ENCODE measurements at regions not wholly inside any gene's neighbourhood (a gene's known extent, or its start where the extent isn't known, plus 50 kb on each side); places are given as distances from the start of the nearest gene placed in this dataset.

DNA sequence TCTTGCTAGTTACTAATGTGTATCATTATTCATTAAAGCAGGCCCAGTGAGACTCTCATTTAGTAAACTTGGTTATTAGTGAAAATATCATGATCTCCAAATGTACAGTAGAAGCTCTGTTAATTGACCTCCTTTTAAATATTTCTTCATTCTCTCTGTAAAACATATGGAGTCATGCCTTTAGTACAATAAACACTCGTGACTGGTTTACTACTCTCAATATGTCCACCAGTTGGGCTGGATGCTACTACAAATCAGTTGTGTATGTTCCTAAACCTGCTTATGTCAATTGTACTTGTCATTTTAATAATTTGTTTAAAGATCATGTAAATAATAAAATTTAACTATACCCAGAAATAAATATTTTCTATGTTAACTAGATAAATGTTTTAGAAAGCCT lies 68.6 kb upstream of the COMTD1 start:
- no peak for TF ChIP-seq HDGF (IDR thresholded peaks at IDR 0.05; ENCODE audit: borderline replicate concordance)
- no peak for TF ChIP-seq L3MBTL2 (conservative IDR thresholded peaks at IDR 0.05)
- TF ChIP-seq SP1 (IDR thresholded peaks at IDR 0.05), result no peak
- TF ChIP-seq ZNF384 (IDR thresholded peaks at IDR 0.05), result no peak
- TF ChIP-seq SUZ12 (IDR thresholded peaks at IDR 0.05), result no peak
- TF ChIP-seq FOXM1 (IDR thresholded peaks at IDR 0.05; ENCODE audit: borderline replicate concordance), result no peak
- TF ChIP-seq FOXA1 (IDR thresholded peaks at IDR 0.05), result no peak
